GM23248 (cell line): ENCODE measurements at regions not wholly inside any gene's neighbourhood (a gene's known extent, or its start where the extent isn't known, plus 50 kb on each side); places are given as distances from the start of the nearest gene placed in this dataset.

Experiments used
- DNase-seq: peaks from one replicate; pipeline ENCODE4 v3.0.0-alpha.2; 2015
- H2AFZ ChIP-seq: fragments of 200-600 bp; sonication (generic); 2 replicates; pipeline ENCODE4 v1.6.1; 2016; ENCODE audit warnings: antibody characterized with exemption
- H3F3A ChIP-seq: fragments of 200-600 bp; sonication (generic); 2 replicates; pipeline ENCODE4 v1.6.1; 2016; ENCODE audit warnings: mild to moderate bottlenecking, antibody characterized with exemption, mixed run types; ENCODE audit not compliant: insufficient read depth
- H3K27ac ChIP-seq: fragments of 200-600 bp; sonication (generic); 2 replicates; pipeline ENCODE4 v1.5.1; 2016; ENCODE audit warnings: mild to moderate bottlenecking
- H3K27me3 ChIP-seq: fragments of 200-600 bp; sonication (generic); replicated peaks from 2 replicates; pipeline ENCODE4 v1.6.1; 2016; ENCODE audit warnings: mild to moderate bottlenecking; ENCODE audit not compliant: insufficient read depth
- H3K36me3 ChIP-seq: fragments of 200-600 bp; sonication (generic); 2 replicates; pipeline ENCODE4 v1.6.1; 2016; ENCODE audit warnings: low read depth, mild to moderate bottlenecking
- H3K4me1 ChIP-seq: fragments of 200-600 bp; sonication (generic); 2 replicates; pipeline ENCODE4 v1.6.1; 2016; ENCODE audit warnings: mild to moderate bottlenecking; ENCODE audit not compliant: insufficient read depth
- H3K4me2 ChIP-seq: fragments of 200-600 bp; sonication (generic); one replicate; pipeline ENCODE4 v1.6.1; 2016; ENCODE audit warnings: mild to moderate bottlenecking; ENCODE audit not compliant: unreplicated experiment
- H3K4me3 ChIP-seq: fragments of 200-600 bp; sonication (generic); 2 replicates; pipeline ENCODE4 v1.5.1; 2016; ENCODE audit warnings: mild to moderate bottlenecking
- H3K79me2 ChIP-seq: fragments of 200-600 bp; sonication (generic); 2 replicates; pipeline ENCODE4 v1.6.1; 2016; ENCODE audit warnings: mild to moderate bottlenecking; ENCODE audit not compliant: insufficient read depth
- H3K9ac ChIP-seq: fragments of 200-600 bp; sonication (generic); 2 replicates; pipeline ENCODE4 v1.6.1; 2016; ENCODE audit warnings: mild to moderate bottlenecking
- H3K9me2 ChIP-seq: fragments of 200-600 bp; sonication (generic); 2 replicates; pipeline ENCODE4 v1.6.1; 2016; ENCODE audit warnings: mixed run types, mild to moderate bottlenecking, moderate library complexity; ENCODE audit not compliant: insufficient read depth
- H3K9me3 ChIP-seq: fragments of 200-600 bp; sonication (generic); one replicate; pipeline ENCODE4 v1.6.1; 2017; ENCODE audit warnings: low read depth
- H4K20me1 ChIP-seq: fragments of 200-600 bp; sonication (generic); 2 replicates; pipeline ENCODE4 v1.6.0; 2016; ENCODE audit not compliant: insufficient read depth
- EZH2 ChIP-seq: fragments of 200-600 bp; sonication (generic); IDR thresholded peaks from 2 replicates; pipeline ENCODE4 v1.6.1; 2018; ENCODE audit warnings: antibody characterized with exemption, mild to moderate bottlenecking; ENCODE audit not compliant: insufficient read depth, poor library complexity, severe bottlenecking
- EZH2phosphoT487 ChIP-seq: fragments of 200-600 bp; sonication (generic); IDR thresholded peaks from 2 replicates; pipeline ENCODE4 v1.6.1; 2018; ENCODE audit warnings: antibody characterized with exemption, moderate library complexity, mild to moderate bottlenecking, low read depth; ENCODE audit not compliant: insufficient read depth
- whole genome bisulfite sequencing, 2 experiments: methylation state at CpG; one replicate each; pipeline ENCODE4 v1.1.6; 2015 to 2017; ENCODE audit warnings: low lambda C conversion rate in 2 of 2, low coverage in 1 of 2; ENCODE audit errors: missing lambda C conversion rate in 2 of 2; 5-methylcytosine and 5-hydroxymethylcytosine counted together
- in situ Hi-C: fragments of 300-500 bp; cut with MboI; formaldehyde crosslinking; loops from 2 replicates; pipeline ENCODE4 v1.15.0; 2020

DNA sequence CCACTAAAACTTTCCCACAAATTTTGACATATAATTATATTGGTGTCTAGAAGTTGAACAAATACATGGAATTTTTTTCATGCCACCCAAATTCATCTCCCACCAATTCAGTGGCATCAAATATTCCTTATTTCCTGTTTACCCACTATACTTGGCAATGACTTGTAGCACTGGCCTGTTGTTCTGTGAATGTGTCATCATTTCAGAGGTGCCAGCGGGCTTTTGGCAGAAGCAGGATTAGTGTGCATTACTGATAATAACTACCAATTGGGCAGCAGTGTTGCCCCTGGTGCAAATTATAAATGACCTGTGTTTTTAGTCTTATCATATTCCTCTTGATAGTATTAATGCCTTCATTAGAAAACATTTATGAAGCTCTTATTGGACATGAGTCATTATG is 121.3 kb downstream of the TFAP2B start:
- H3K36me3 ChIP-seq = no peaks in the 10 kb centered on the region
- 36 to 45% methylated on average over 1 of the region's 1 CpG for WGBS, 2 experiments
- H3K9ac ChIP-seq = no peak overlapping the region
- no peak overlapping the region for H3K4me3 ChIP-seq
- no peaks in the 10 kb centered on the region for H3K9me2 ChIP-seq
- no peak overlapping the region for H3K4me2 ChIP-seq
- no peak for DNase-seq
- H3K79me2 ChIP-seq = no peaks in the 10 kb centered on the region
- TF ChIP-seq EZH2phosphoT487 (no peak), EZH2 (no peak)
- in situ Hi-C loops = no loop called here
- no peaks in the 10 kb centered on the region for H3K4me1 ChIP-seq
- H3K9me3 ChIP-seq = no peaks in the 10 kb centered on the region
- no peaks in the 10 kb centered on the region for H3K27me3 ChIP-seq
- no peak overlapping the region for H2AFZ ChIP-seq
- no peaks in the 10 kb centered on the region for H4K20me1 ChIP-seq
- no peak overlapping the region for H3K27ac ChIP-seq
- no peaks in the 10 kb centered on the region for H3F3A ChIP-seq

DNA sequence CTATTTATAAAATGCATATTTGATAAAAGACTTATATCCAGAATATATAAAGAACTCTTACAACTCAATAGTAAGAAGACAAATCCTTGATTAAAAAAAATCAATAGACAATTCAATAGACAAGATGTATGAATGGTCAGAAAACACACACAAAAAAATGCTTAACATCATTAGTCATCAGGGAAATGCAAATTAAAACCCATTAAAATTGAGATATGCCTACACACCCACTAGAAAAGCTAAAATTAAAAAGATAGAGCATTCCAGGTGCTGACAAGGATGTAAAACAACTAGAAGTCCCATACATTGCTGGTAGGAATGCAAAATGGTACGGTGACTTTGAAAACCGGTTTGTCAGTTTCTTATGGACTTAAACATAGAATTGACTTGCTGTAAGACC is 127.1 kb downstream of the TFAP2B start:
- H3K9ac ChIP-seq = no peak overlapping the region
- H3K9me3 ChIP-seq = no peaks in the 10 kb centered on the region
- in situ Hi-C loops = no loop called here
- H3K27ac ChIP-seq = no peak overlapping the region
- no peaks in the 10 kb centered on the region for H3K79me2 ChIP-seq
- no peak overlapping the region for H2AFZ ChIP-seq
- no peaks in the 10 kb centered on the region for H3K36me3 ChIP-seq
- H3K27me3 ChIP-seq = no peaks in the 10 kb centered on the region
- H3K4me1 ChIP-seq = no peaks in the 10 kb centered on the region
- H3K4me2 ChIP-seq = no peak overlapping the region
- DNase-seq = no peak
- no peaks in the 10 kb centered on the region for H4K20me1 ChIP-seq
- no peak overlapping the region for H3K4me3 ChIP-seq
- 60 to 72% methylated on average over 2 of the region's 2 CpGs for WGBS, 2 experiments
- TF ChIP-seq EZH2phosphoT487 (no peak), EZH2 (no peak)
- no peaks in the 10 kb centered on the region for H3K9me2 ChIP-seq
- H3F3A ChIP-seq = no peaks in the 10 kb centered on the region

DNA sequence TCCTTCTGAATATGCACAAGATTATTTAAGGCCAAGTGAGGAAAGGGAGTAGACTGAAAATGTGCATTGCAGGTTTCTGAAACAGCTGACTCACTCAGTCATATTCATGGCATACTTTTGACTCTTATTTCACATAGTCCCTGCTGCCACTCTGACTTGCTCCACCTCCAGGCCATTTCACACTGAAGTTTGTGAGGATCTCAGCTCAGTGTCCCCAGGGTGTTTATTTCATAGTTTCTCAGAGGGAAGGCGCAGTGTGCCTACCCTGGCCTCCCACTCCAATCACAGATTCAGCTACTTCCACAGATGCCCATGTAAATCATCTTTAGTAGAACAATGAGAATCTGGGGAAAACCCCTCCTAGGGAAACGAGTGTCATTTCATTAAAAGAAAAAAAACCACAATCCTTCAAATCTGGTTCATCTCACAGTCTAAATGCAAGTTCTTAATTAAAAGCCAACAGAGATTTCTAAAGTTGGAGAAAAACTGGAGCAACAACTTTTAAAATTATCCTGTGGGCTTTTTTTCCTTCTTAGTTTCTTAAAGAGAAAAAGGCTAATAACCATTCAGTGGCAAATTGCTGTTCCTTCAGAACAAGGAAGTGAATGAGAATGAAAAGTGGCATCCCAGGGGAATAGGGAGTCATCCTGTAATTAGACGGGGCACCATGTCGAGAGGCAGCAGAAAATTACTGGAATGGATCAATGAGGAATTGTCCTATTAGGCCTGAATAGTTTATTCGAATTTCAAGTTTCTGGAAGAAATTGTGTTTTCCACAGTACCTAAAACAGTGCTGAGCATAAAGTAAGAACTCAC is 133.6 kb downstream of the TFAP2B start:
- DNase-seq = no peak
- Histone ChIP-seq H3K27me3 (no peaks in the 10 kb centered on the region), H3K4me3 (no peak overlapping the region), H3K9ac (no peak overlapping the region), H3K79me2 (no peaks in the 10 kb centered on the region), H3K9me3 (no peaks in the 10 kb centered on the region), H3F3A (no peaks in the 10 kb centered on the region), H2AFZ (no peak overlapping the region), H4K20me1 (no peaks in the 10 kb centered on the region), H3K4me2 (no peak overlapping the region), H3K36me3 (no peaks in the 10 kb centered on the region), H3K27ac (no peak overlapping the region), H3K9me2 (no peaks in the 10 kb centered on the region), H3K4me1 (no peaks in the 10 kb centered on the region)
- 17 to 27% methylated on average over 5 of the region's 5 CpGs for WGBS, 2 experiments
- in situ Hi-C loops = no loop called here
- TF ChIP-seq EZH2 (no peak), EZH2phosphoT487 (no peak)

DNA sequence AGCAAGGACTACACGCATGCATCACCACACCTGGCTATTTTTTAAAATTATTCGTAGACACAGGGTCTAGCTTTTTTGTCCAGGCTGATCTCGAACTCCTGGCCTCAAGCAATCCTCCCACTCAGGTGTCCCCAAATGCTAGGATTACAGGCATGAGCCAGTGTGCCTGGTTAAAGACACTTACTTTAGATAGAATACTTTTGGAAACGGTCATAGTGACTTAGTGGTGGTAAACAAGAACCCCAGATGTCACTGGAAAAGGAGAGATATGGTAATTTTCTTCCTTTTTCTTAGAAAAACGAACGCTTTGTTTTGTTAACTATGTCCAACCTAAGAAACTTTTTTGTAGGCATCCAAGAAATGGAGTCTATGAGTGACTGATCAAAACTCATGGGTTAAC is 137.3 kb downstream of the TFAP2B start:
- DNase-seq = no peak
- Histone ChIP-seq H3K9ac (no peak overlapping the region), H3K9me3 (no peaks in the 10 kb centered on the region), H4K20me1 (no peaks in the 10 kb centered on the region), H3K27ac (no peak overlapping the region), H3F3A (no peaks in the 10 kb centered on the region), H3K9me2 (no peaks in the 10 kb centered on the region), H3K27me3 (no peaks in the 10 kb centered on the region), H3K4me1 (no peaks in the 10 kb centered on the region), H3K4me3 (no peak overlapping the region), H3K36me3 (no peaks in the 10 kb centered on the region), H2AFZ (no peak overlapping the region), H3K79me2 (no peaks in the 10 kb centered on the region), H3K4me2 (no peak overlapping the region)
- TF ChIP-seq EZH2 (no peak), EZH2phosphoT487 (no peak)
- 31 to 36% methylated on average over 6 of the region's 6 CpGs for WGBS, 2 experiments
- in situ Hi-C loops = no loop called here
